GM12878 (cell line): ENCODE measurements at regions not wholly inside any gene's neighbourhood (a gene's known extent, or its start where the extent isn't known, plus 50 kb on each side); places are given as distances from the start of the nearest gene placed in this dataset.

ENCODE experiments used
- ATAC-seq: fragments of 200-7000 bp; cut with Tn5 transposase; 3 replicates; pipeline ENCODE4 v1.9.1; 2020; ENCODE audit warnings: mild to moderate bottlenecking, moderate library complexity
- BruUV-seq: library from RNA; stranded (reverse); fragments of 400-500 nt; replicated peaks from 2 replicates; lab custom pipeline; 2021; lab: Mats Ljungman, UMichigan
- CTCF ChIA-PET: fragments of 300-600 bp; sonication (Branson Sonifier 250); formaldehyde crosslinking; extraction: SDS; loops from one replicate; lab custom pipeline; 2021; ENCODE audit warnings: inconsistent platforms; lab: Yijun Ruan, JAX
- POLR2A ChIA-PET: fragments of 350-600 bp; formaldehyde crosslinking; extraction: SDS; loops from one replicate; lab custom pipeline; 2021; ENCODE audit warnings: inconsistent platforms; lab: Charles Lee
- RAD21 ChIA-PET: fragments of 300-600 bp; sonication (Branson Sonifier 250); formaldehyde crosslinking; loops from one replicate; lab custom pipeline; 2023; ENCODE audit warnings: antibody characterized with exemption; ENCODE audit not compliant: unreplicated experiment; lab: Charles Lee
- SMC1A ChIA-PET: fragments of 300-600 bp; sonication (Branson Sonifier 250); formaldehyde crosslinking; loops from one replicate; lab custom pipeline; 2023; ENCODE audit not compliant: unreplicated experiment, uncharacterized antibody; lab: Charles Lee
- DNase-seq: peaks from one replicate; pipeline ENCODE4 v3.0.0-alpha.2; 2011; ENCODE audit warnings: low read depth, low spot score
- FAIRE-seq: peaks from 3 replicates; lab custom pipeline; 2011; peaks lifted over from hg19 to GRCh38; lab: Jason Lieb, UNC
- H2AFZ ChIP-seq: 2 replicates; pipeline ENCODE4 v1.6.0; 2011; ENCODE audit warnings: low read depth, low read length, control low read depth; ENCODE audit not compliant: control insufficient read depth
- H3K27ac ChIP-seq: 2 replicates; pipeline ENCODE4 v1.5.1; 2011; ENCODE audit warnings: control low read depth; ENCODE audit not compliant: control insufficient read depth, insufficient read depth
- H3K27me3 ChIP-seq, 2 experiments: replicated peaks in 1 of 2; 2 replicates each; pipeline versions ENCODE4 v1.6.0 to v1.6.1; 2011; ENCODE audit warnings: low read length in 1 of 2; ENCODE audit not compliant: control insufficient read depth in 2 of 2, insufficient read depth in 2 of 2
- H3K36me3 ChIP-seq, 2 experiments: 2 replicates each; pipeline ENCODE4 v1.5.1; 2011; ENCODE audit warnings: low read length in 1 of 2; ENCODE audit not compliant: control insufficient read depth in 2 of 2, insufficient read depth in 2 of 2
- H3K4me1 ChIP-seq: 2 replicates; pipeline ENCODE4 v1.6.1; 2011; ENCODE audit warnings: mild to moderate bottlenecking, low read length, moderate library complexity, mixed read lengths; ENCODE audit not compliant: control insufficient read depth, insufficient read depth
- H3K4me2 ChIP-seq: 2 replicates; pipeline ENCODE4 v1.6.0; 2011; ENCODE audit warnings: control low read depth; ENCODE audit not compliant: control insufficient read depth, insufficient read depth
- H3K4me3 ChIP-seq: fragments of 200-600 bp; sonication (generic); 2 replicates; pipeline ENCODE4 v1.5.1; 2016
- H3K79me2 ChIP-seq: 2 replicates; pipeline ENCODE4 v1.6.0; 2011; ENCODE audit warnings: low read length; ENCODE audit not compliant: control insufficient read depth, insufficient read depth
- H3K9ac ChIP-seq: 2 replicates; pipeline ENCODE4 v1.8.0; 2011; ENCODE audit warnings: low read length, control low read depth, mixed read lengths; ENCODE audit not compliant: control insufficient read depth, insufficient read depth
- H3K9me3 ChIP-seq: replicated peaks from 3 replicates; pipeline ENCODE4 v1.5.1; 2011; ENCODE audit warnings: mild to moderate bottlenecking, low read length; ENCODE audit not compliant: control insufficient read depth, insufficient read depth
- H4K20me1 ChIP-seq: 2 replicates; pipeline ENCODE4 v1.6.0; 2011; ENCODE audit not compliant: control insufficient read depth, insufficient read depth
- HCFC1 ChIP-seq: fragments of 150-350 bp; IDR thresholded peaks from 2 replicates; pipeline ENCODE4 v1.6.1; 2014; ENCODE audit warnings: low read length
- HDGF ChIP-seq: fragments of 450-650 bp; IDR thresholded peaks from 2 replicates; pipeline ENCODE4 v1.6.1; 2016; ENCODE audit warnings: antibody characterized with exemption
- KAT2A ChIP-seq: conservative IDR thresholded peaks from 2 replicates; pipeline ENCODE4 v1.6.1; 2011; ENCODE audit warnings: low read depth, low read length; ENCODE audit not compliant: control insufficient read depth
- MYC ChIP-seq: IDR thresholded peaks from 2 replicates; pipeline ENCODE4 v1.6.1; 2011; ENCODE audit warnings: mild to moderate bottlenecking, low read length, moderate library complexity, inconsistent platforms; ENCODE audit not compliant: insufficient read depth, insufficient replicate concordance, insufficient read length, severe bottlenecking
- RCOR1 ChIP-seq: conservative IDR thresholded peaks from 2 replicates; pipeline ENCODE4 v1.6.1; 2012; ENCODE audit warnings: low read depth, low read length, improper control_type of control experiment
- SPI1 ChIP-seq: IDR thresholded peaks from 2 replicates; pipeline ENCODE4 v1.6.1; 2011; ENCODE audit warnings: low read depth, mild to moderate bottlenecking, low read length, moderate library complexity, borderline replicate concordance; ENCODE audit not compliant: insufficient read depth
- SREBF1 ChIP-seq: IDR thresholded peaks from 2 replicates; pipeline ENCODE4 v1.6.1; 2012; ENCODE audit warnings: mild to moderate bottlenecking, low read length
- ZNF24 ChIP-seq: fragments of 450-650 bp; IDR thresholded peaks from 2 replicates; pipeline ENCODE4 v1.6.1; 2017; ENCODE audit warnings: antibody characterized with exemption, mild to moderate bottlenecking
- WGBS: methylation state at CpG from one replicate; pipeline ENCODE4 v1.1.6; 2016; ENCODE audit warnings: low lambda C conversion rate; ENCODE audit not compliant: insufficient replicate concordance, insufficient coverage; ENCODE audit errors: missing lambda C conversion rate; 5-methylcytosine and 5-hydroxymethylcytosine counted together
- in situ Hi-C: fragments of 300-500 bp; cut with MboI; formaldehyde crosslinking; loops from 9 replicates; pipeline ENCODE4 v1.14.3; 2018; ENCODE audit warnings: mixed read lengths
- intact Hi-C: fragments of 100-400 bp; cut with micrococcal nuclease; formaldehyde crosslinking; loops from one replicate; pipeline ENCODE4 v1.14.2; 2022; ENCODE audit not compliant: unreplicated experiment
- TF ChIP-seq, protein P1 (sequence below): fragments of 150-350 bp; IDR thresholded peaks from 2 replicates; pipeline ENCODE4 v1.6.1; 2014; ENCODE audit warnings: mild to moderate bottlenecking, low read depth, low read length
- TF ChIP-seq, protein P2 (sequence below): fragments of 450-650 bp; formaldehyde crosslinking; IDR thresholded peaks from 2 replicates; pipeline ENCODE4 v1.4.0; 2022; ENCODE audit warnings: mild to moderate bottlenecking, moderate library complexity

DNA sequence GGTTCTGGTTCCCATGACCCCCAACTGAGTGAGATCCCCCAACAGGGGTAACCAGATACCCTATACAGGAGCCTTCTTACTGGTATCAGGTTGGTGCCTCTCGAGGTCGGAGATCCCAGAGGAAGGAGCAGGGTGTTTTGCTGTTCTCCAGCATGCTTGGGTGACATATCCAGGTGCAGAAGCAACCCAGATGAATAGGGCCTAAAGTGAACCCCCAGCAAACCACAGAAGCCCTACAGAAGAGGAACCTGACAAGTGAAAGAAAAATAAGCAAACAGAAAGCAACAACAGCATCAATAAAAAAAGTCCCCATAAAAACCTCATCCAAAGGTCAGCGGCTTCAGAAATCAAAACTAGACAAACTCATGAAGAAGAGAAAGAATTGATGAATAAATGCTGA is 633.4 kb upstream of the CXADR start:
- no peak for ATAC-seq
- 57% methylated on average over 3 of the region's 3 CpGs for WGBS
- BruUV-seq, result no TSS peak
- Histone ChIP-seq H3K27me3 (no peaks in the 10 kb centered on the region), H3K4me2 (no peak overlapping the region), H3K36me3 (no peaks in the 10 kb centered on the region), H3K4me1 (no peaks in the 10 kb centered on the region), H3K9me3 (no peaks in the 10 kb centered on the region), H2AFZ (no peak overlapping the region), H3K4me3 (no peak overlapping the region), H4K20me1 (no peaks in the 10 kb centered on the region), H3K9ac (no peak overlapping the region), H3K27ac (no peak overlapping the region), H3K79me2 (no peaks in the 10 kb centered on the region)
- DNase-seq, result no peak
- TF ChIP-seq KAT2A (no peak), RCOR1 (no peak), MYC (no peak), SPI1 (no peak)
- TF ChIP-seq, protein P1, sequence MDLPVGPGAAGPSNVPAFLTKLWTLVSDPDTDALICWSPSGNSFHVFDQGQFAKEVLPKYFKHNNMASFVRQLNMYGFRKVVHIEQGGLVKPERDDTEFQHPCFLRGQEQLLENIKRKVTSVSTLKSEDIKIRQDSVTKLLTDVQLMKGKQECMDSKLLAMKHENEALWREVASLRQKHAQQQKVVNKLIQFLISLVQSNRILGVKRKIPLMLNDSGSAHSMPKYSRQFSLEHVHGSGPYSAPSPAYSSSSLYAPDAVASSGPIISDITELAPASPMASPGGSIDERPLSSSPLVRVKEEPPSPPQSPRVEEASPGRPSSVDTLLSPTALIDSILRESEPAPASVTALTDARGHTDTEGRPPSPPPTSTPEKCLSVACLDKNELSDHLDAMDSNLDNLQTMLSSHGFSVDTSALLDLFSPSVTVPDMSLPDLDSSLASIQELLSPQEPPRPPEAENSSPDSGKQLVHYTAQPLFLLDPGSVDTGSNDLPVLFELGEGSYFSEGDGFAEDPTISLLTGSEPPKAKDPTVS, result no peak
- ChIA-PET SMC1A (no interaction called here), RAD21 (no interaction called here), CTCF (interaction anchor here (0.7 kb wide), 1 partner anchor 32 kb away, joined by 3 read pairs; no protein-coding TSS in a partner anchor), POLR2A (no interaction called here)
- no peak for FAIRE-seq
- in situ Hi-C loops (no loop called here), intact Hi-C loops (no loop called here)

DNA sequence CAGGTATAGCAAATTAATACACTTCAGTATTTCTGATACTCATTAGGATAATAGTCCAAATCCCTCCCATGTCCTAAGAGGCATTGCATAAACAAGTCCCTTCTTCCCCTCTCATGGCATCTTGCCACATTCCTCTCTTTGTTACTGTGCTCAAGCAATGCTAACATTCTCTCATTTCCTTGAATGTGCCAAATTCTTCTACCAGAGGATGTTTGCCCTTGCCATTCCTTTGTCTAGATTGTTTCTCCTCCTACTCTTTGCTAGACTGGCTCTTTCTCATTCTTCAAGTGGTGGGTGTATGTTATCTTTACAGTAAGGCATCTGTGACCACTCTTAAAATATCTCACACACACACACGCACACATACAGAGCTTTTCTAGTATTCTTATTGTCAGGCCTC is 621.0 kb upstream of the CXADR start:
- Histone ChIP-seq H3K79me2 (no peaks in the 10 kb centered on the region), H3K4me2 (no peak overlapping the region), H3K9ac (no peak overlapping the region), H3K27me3 (no peaks in the 10 kb centered on the region), H3K36me3 (no peaks in the 10 kb centered on the region), H3K9me3 (no peaks in the 10 kb centered on the region), H2AFZ (no peak overlapping the region), H3K4me1 (no peaks in the 10 kb centered on the region), H4K20me1 (no peaks in the 10 kb centered on the region), H3K27ac (no peak overlapping the region), H3K4me3 (no peak overlapping the region)
- no peak for DNase-seq
- BruUV-seq, result no TSS peak
- in situ Hi-C loops (no loop called here), intact Hi-C loops (no loop called here)
- POLR2A ChIA-PET, result no interaction called here
- RAD21 ChIA-PET, result no interaction called here
- CTCF ChIA-PET, result no interaction called here
- no peak for FAIRE-seq
- no peak for ATAC-seq
- SMC1A ChIA-PET, result no interaction called here
- WGBS, result 0% methylated on average over 1 of the region's 1 CpG
- TF ChIP-seq SREBF1 (no peak), ZNF24 (no peak), HDGF (no peak), HCFC1 (no peak)
- TF ChIP-seq, protein P2, sequence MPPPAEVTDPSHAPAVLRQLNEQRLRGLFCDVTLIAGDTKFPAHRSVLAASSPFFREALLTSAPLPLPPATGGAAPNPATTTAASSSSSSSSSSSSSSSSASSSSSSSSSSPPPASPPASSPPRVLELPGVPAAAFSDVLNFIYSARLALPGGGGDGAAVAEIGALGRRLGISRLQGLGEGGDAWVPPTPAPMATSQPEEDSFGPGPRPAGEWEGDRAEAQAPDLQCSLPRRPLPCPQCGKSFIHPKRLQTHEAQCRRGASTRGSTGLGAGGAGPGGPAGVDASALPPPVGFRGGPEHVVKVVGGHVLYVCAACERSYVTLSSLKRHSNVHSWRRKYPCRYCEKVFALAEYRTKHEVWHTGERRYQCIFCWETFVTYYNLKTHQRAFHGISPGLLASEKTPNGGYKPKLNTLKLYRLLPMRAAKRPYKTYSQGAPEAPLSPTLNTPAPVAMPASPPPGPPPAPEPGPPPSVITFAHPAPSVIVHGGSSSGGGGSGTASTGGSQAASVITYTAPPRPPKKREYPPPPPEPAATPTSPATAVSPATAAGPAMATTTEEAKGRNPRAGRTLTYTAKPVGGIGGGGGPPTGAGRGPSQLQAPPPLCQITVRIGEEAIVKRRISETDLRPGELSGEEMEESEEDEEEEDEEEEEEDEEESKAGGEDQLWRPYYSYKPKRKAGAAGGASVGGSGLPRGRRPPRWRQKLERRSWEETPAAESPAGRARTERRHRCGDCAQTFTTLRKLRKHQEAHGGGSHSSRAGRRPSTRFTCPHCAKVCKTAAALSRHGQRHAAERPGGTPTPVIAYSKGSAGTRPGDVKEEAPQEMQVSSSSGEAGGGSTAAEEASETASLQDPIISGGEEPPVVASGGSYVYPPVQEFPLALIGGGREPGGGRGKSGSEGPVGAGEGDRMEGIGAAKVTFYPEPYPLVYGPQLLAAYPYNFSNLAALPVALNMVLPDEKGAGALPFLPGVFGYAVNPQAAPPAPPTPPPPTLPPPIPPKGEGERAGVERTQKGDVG, result no peak
- TF ChIP-seq, protein P1, result no peak
